ENCODE measurements at regions not wholly inside any gene's neighbourhood (a gene's known extent, or its start where the extent isn't known, plus 50 kb on each side); places are given as distances from the start of the nearest gene placed in this dataset.

DNA sequence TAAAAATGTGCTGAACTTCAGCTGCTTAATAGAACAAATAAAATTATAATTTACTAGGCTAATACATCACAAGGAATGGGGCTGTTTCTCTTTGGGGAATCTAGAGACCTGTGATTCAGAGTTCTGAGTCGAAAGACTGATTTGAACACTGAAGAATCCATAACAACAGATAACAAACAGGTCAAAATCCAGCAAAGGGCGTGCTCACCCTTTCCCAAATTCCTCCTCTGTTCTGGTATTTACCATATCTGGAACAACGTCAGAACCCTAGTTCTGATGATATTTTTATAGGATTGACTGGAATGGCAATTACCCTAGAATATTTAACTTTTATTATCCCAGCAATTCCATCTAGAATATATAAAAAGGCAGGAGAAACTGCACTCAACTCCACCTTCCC, 66.0 kb upstream of the ITGA6 start:
- no peak for TF ChIP-seq CTCF (conservative IDR thresholded peaks at IDR 0.05; ENCODE audit: low read depth, low read length)
- no peak overlapping the region for H3K4me3 ChIP-seq (ENCODE audit: low read depth, low read length)
- DNase-seq (ENCODE audit: low read depth): no peak

DNA sequence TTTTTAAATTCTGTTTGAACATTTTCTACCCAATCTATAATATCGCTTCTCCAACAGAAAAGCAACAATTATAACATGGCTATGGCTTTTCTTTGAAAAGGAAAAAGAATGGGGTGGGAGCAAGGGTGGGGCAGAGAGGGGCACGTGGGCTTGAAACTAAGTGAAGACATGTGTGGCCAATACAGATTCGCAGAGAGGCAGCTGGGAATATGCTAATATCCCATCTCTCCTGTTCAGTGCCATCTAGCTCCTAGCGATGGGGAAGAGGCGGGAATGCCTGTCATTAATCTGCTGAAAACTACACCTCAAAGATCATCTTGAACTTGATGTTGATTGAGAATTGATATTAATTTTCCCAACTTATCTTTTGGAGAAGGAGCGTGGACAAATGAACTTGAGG, 65.5 kb upstream of the ITGA6 start:
- no peak overlapping the region for H3K4me3 ChIP-seq (ENCODE audit: low read depth, low read length)
- TF ChIP-seq CTCF (conservative IDR thresholded peaks at IDR 0.05; ENCODE audit: low read depth, low read length): no peak
- DNase-seq (ENCODE audit: low read depth): no peak

- no peak for TF ChIP-seq CTCF (conservative IDR thresholded peaks at IDR 0.05; ENCODE audit: low read depth, low read length)
- no peak for DNase-seq (ENCODE audit: low read depth)
- no peak overlapping the region for H3K4me3 ChIP-seq (ENCODE audit: low read depth, low read length)
Observed at GRCh38 chr2:172364261-172364660, 63.1 kb upstream of the ITGA6 start.

DNA sequence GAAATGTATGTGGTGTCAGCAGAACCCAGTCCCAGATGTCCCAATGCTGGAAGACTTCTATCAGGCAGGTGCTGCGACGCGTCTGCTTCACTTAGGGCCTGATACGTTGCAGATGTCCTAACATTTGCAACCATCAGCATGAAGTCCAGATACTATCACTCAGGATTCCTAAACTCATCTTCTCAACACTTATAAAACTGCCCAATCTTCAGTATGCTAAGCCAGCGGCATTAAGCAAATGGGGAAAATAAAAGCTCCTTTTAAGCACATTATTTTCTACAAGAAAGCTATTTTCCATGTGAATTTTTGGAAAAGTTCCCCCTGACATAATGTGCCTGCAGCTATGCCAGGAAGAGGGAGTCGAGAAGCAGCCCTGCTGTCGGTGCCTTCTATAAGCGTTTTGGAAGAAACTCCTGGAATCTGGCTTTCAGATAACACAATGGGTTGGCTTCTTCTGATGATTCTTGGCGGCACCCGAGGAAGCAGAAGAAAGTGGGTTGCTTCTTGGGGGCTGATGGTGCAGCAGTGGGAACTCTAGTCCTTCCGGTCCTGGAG, 60.7 kb upstream of the ITGA6 start:
- no peak for DNase-seq (ENCODE audit: low read depth)
- TF ChIP-seq CTCF (conservative IDR thresholded peaks at IDR 0.05; ENCODE audit: low read depth, low read length): no peak

DNA sequence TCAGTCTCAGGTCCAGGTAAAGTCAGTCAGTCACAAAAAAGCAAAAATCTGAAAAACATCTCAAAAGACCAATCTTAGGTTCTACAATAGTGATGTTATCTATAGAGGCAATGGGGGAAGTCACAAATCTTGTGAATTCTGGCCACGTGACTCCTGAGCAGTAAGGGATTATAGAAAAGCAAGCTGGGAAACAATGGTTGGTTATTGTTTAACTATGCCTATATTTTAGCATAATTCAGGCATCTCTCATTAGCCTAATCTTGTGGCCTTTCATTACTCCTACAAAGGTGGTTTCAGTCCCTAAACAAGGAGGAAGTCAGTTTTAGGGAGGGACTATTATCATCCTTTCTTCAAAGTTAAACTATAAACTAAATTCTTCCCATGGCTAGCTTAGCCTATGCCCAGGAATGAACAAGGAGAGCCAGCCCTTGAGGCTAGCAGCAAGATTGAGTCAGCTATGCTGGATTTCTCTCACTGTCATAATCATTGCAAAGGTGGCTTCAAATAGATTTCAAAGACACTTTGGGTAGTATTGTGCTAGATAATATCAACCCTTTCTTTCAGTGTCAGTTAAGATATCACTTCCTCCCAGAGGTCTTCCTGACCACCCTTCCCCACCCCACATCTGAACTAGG, 56.4 kb upstream of the ITGA6 start:
- no peak for DNase-seq (ENCODE audit: low read depth)
- H3K4me3 ChIP-seq (ENCODE audit: low read depth, low read length): no peak overlapping the region
- TF ChIP-seq CTCF (conservative IDR thresholded peaks at IDR 0.05; ENCODE audit: low read depth, low read length): no peak

More for the DNA sequence above, 60.7 kb upstream of the ITGA6 start:
- no peak overlapping the region for H3K4me3 ChIP-seq (ENCODE audit: low read depth, low read length)

DNA sequence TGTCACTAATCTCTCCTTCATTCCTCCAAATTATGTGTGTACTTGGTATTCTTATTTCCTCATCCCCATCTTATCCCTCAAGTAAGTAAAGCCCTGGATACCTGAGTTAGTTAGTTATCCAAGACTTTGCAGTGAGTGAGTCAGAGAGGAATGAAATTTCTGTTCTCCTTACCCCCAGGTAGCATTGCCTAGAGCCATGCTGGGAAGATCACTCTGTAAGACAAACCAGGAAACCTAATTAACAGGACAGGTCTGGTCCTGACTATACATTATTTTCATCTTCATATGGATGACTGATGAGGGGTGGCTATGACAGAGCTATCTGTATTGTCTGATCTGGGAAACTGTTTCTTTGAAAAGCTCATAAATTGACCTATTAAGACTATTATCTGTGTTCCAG, 55.0 kb upstream of the ITGA6 start:
- H3K4me3 ChIP-seq (ENCODE audit: low read depth, low read length): no peak overlapping the region
- TF ChIP-seq CTCF (conservative IDR thresholded peaks at IDR 0.05; ENCODE audit: low read depth, low read length): no peak
- no peak for DNase-seq (ENCODE audit: low read depth)

DNA sequence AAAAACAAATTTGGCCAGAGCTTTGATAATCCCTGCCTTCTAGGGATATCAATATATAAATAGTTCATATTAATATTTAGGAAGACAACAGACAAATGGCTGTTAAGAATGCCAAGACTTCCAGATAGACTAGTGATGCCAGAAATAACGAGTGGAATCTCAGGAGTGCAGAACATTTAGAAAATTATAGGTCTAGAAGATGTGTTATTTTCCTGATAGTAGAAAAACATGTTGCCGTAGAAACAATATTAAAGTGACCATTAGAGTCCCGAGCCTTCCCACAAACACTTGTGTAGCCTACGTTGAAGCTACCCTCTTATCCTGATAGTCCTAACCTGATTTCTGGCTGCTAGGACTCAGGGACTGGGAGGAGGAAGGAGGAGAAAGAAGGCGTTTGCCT, 54.3 kb upstream of the ITGA6 start:
- no peak for DNase-seq (ENCODE audit: low read depth)
- TF ChIP-seq CTCF (conservative IDR thresholded peaks at IDR 0.05; ENCODE audit: low read depth, low read length): no peak
- H3K4me3 ChIP-seq (ENCODE audit: low read depth, low read length): no peak overlapping the region

Measured in choroid plexus epithelial cell (primary cell).